Psoas muscle (tissue), 7 donors: ENCODE measurements at regions not wholly inside any gene's neighbourhood (a gene's known extent, or its start where the extent isn't known, plus 50 kb on each side); places are given as distances from the start of the nearest gene placed in this dataset.
"Not testable (repeated sequence)": the region's sequence is repeated elsewhere in the genome, so short reads cannot be mapped to it uniquely, and the experiment has no call there.

ENCODE experiments used
- ATAC-seq, 4 donors: fragments of 200-7000 bp; cut with Tn5 transposase; one replicate each; pipeline ENCODE4 v1.9.1; 2020; ENCODE audit warnings: moderate library complexity in 3 of 4, mild to moderate bottlenecking in 2 of 4
- DNase-seq, 2 donors: peaks; one replicate each; pipeline ENCODE4 v3.0.0-alpha.2; 2020
- H3K27ac ChIP-seq: fragments of 200-600 bp; one replicate; pipeline ENCODE4 v1.8.0; 2022
- H3K27me3 ChIP-seq, 3 donors: fragments of 200-600 bp in 1 of 3; one replicate each; pipeline versions ENCODE4 v1.6.1 to v1.8.0; 2013 to 2022; ENCODE audit warnings: low read length in 2 of 3, mild to moderate bottlenecking in 2 of 3, moderate library complexity in 1 of 3; ENCODE audit not compliant: insufficient read depth in 3 of 3
- H3K36me3 ChIP-seq, 2 donors: fragments of 200-600 bp in 1 of 2; one replicate each; pipeline versions ENCODE4 v1.6.1 to v1.8.0; 2013 to 2022; ENCODE audit warnings: low read depth in 1 of 2, mild to moderate bottlenecking in 1 of 2, moderate library complexity in 1 of 2; ENCODE audit not compliant: insufficient read depth in 1 of 2
- H3K4me1 ChIP-seq: fragments of 200-600 bp; one replicate; pipeline ENCODE4 v1.8.0; 2022
- H3K4me3 ChIP-seq: fragments of 200-600 bp; one replicate; pipeline ENCODE4 v1.8.0; 2022; ENCODE audit warnings: mild to moderate bottlenecking
- H3K9me3 ChIP-seq: fragments of 200-600 bp; one replicate; pipeline ENCODE4 v1.8.0; 2022
- WGBS, 3 donors: extraction: QIAGEN DNeasy Blood & Tissue Kit; methylation state at CpG; one replicate each; pipeline versions ENCODE4 v1.1.6 to v1.1.7; 2013; 5-methylcytosine and 5-hydroxymethylcytosine counted together
- intact Hi-C, 2 donors: fragments of 100-400 bp; cut with DNase I; formaldehyde crosslinking; loops; one replicate each; pipeline versions ENCODE4 v1.11.0 to v1.14.2; 2022
- TF ChIP-seq, protein P1 (sequence below): fragments of 200-600 bp; IDR thresholded peaks from one replicate; pipeline ENCODE4 v1.8.0; 2022; ENCODE audit warnings: antibody characterized with exemption
- donor health status: healthy with polysubstance abuse.
- donor health status: DM: no; HTN: no; CAD: no; lungs with moderate emphysema.
- donor health status: Bipolar disorder and iron deficiency.
- donor health status: healthy.
- donor health status: DM: yes; HTN: yes; CAD: no.
- donor health status: DM: no; HTN: no; CAD: no.
- donor health status: DM: yes; HTN: yes; CAD: no.

DNA sequence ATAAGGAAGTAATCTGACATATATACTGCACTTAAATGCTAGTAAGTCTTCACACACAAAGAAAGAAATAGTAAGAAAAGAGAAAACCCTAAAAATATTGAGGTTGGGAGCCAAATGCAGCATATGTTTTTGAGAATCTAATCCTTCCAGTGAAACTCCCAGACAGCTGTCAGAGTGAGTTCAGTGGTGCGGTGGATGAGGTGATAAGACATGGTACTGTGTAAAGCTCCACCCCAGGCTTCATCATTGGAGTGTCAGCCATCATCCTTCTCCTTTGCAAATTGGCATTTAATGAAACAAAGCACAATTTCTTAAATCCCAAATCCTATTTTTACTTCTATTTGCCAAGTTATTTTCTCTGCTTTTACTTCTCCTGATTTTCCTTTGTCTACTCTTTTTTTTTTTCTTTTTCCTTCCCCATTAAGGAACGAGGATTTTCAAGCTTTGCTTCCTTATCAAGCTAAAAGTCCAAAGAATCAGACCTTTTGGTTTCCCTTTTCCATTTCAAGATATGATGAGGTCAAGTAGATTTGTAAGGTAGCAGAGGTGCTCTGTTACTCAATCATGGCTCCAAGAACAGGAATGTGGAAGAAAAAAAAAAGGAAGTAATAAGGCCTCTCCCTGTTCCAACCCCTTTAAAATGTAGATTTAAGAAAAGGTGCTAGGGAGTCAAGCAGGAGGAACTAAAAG is 343.3 kb downstream of the SETD4 start:
- intact Hi-C loops, result no loop called here
- Histone ChIP-seq H3K9me3 (no peaks in the 10 kb centered on the region), H3K27ac (no peak overlapping the region), H3K36me3 (no peaks in the 10 kb centered on the region), H3K4me1 (no peaks in the 10 kb centered on the region), H3K27me3 (peaks cover 0 to 6% (median 0%) of the 10 kb centered on the region in 3 donors), H3K4me3 (no peak overlapping the region)
- DNase-seq, result no peak
- WGBS, 3 donors, result 40 to 48% (median 48%) methylated on average over 2 of the region's 2 CpGs
- TF ChIP-seq, protein P1, sequence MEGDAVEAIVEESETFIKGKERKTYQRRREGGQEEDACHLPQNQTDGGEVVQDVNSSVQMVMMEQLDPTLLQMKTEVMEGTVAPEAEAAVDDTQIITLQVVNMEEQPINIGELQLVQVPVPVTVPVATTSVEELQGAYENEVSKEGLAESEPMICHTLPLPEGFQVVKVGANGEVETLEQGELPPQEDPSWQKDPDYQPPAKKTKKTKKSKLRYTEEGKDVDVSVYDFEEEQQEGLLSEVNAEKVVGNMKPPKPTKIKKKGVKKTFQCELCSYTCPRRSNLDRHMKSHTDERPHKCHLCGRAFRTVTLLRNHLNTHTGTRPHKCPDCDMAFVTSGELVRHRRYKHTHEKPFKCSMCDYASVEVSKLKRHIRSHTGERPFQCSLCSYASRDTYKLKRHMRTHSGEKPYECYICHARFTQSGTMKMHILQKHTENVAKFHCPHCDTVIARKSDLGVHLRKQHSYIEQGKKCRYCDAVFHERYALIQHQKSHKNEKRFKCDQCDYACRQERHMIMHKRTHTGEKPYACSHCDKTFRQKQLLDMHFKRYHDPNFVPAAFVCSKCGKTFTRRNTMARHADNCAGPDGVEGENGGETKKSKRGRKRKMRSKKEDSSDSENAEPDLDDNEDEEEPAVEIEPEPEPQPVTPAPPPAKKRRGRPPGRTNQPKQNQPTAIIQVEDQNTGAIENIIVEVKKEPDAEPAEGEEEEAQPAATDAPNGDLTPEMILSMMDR, result no peak
- no peak for ATAC-seq

- H3K4me1 ChIP-seq, result no peaks in the 10 kb centered on the region
- H3K9me3 ChIP-seq, result no peaks in the 10 kb centered on the region
- H3K27me3 ChIP-seq, result peaks cover 0 to 11% (median 0%) of the 10 kb centered on the region in 3 donors
- 82 to 88% (median 87%) methylated on average over 2 of the region's 2 CpGs for WGBS, 3 donors
- no peak for ATAC-seq
- intact Hi-C loops, result no loop called here
- TF ChIP-seq, protein P1, result no peak
- no peaks in the 10 kb centered on the region for H3K36me3 ChIP-seq
- no peak overlapping the region for H3K27ac ChIP-seq
- H3K4me3 ChIP-seq, result no peak overlapping the region
- DNase-seq, result no peak
Observed at GRCh38 chr21:35713914-35714313, 346.4 kb downstream of the SETD4 start.

DNA sequence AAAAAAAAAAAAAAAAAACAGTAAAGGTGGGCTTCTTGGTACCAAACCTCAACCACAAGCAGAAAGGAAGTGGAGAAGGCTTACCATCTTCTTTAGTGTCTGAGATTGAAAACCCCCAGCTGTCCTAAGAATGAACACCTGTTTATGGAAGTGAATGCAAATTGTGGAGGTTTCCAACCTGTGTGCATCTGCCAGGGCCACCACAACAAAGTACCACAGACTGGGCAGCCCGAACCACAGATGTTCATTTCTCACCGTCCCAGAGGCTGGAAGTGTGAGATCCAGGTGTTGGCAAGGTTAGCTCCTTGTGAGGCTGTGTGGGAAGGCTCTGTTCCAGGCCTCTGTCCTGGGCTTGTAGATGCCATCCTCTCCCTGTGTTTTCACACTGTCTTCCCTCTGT is 348.7 kb downstream of the SETD4 start:
- Histone ChIP-seq H3K4me3 (no peak overlapping the region), H3K36me3 (no peaks in the 10 kb centered on the region), H3K27me3 (peaks cover 0 to 11% (median 2%) of the 10 kb centered on the region in 3 donors), H3K27ac (no peak overlapping the region), H3K9me3 (no peaks in the 10 kb centered on the region), H3K4me1 (no peaks in the 10 kb centered on the region)
- DNase-seq, result no peak
- 48 to 55% (median 48%) methylated on average over 2 of the region's 2 CpGs for WGBS, 3 donors
- no peak for ATAC-seq
- TF ChIP-seq, protein P1, result no peak
- intact Hi-C loops, result no loop called here

DNA sequence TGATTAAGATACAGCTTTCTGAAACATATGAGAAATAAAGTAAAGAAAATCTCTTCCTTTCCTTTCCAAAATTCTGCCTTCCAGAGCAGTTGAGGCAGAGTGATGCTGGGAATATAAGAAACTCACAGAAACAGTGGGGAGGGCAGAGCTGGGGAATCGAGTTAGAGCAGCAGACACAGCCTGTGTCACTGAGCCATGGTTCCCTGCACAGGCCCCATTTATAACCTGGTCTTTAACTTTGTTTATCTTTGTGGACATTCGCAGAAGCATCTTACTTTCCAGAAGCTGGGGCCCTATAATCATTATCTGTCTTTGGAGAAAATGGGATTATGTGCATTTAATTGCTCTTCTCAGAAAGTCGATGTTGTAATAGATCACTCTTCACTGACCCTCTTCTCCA is 349.1 kb downstream of the SETD4 start:
- 65 to 76% (median 66%) methylated on average over 3 of the region's 3 CpGs for WGBS, 3 donors
- TF ChIP-seq, protein P1, result no peak
- intact Hi-C loops, result no loop called here
- Histone ChIP-seq H3K27me3 (peaks cover 0 to 11% (median 2%) of the 10 kb centered on the region in 3 donors), H3K27ac (no peak overlapping the region), H3K36me3 (no peaks in the 10 kb centered on the region), H3K4me3 (no peak overlapping the region), H3K4me1 (no peaks in the 10 kb centered on the region), H3K9me3 (no peaks in the 10 kb centered on the region)
- DNase-seq, result no peak
- ATAC-seq, result no peak

GRCh38 chr21:35709990-35710389 is 350.3 kb downstream of the SETD4 start:
- intact Hi-C loops, H3K9me3 ChIP-seq, H3K4me1 ChIP-seq, H3K27ac ChIP-seq, ATAC-seq, DNase-seq, H3K36me3 ChIP-seq, H3K4me3 ChIP-seq: not testable (repeated sequence)
- WGBS, 3 donors, result 81 to 88% (median 85%) methylated on average over 3 of the region's 3 CpGs
- peaks cover 0 to 11% (median 2%) of the 10 kb centered on the region in 3 donors for H3K27me3 ChIP-seq
